Neuronal stem cell (in vitro differentiated cells): ENCODE measurements at regions not wholly inside any gene's neighbourhood (a gene's known extent, or its start where the extent isn't known, plus 50 kb on each side); places are given as distances from the start of the nearest gene placed in this dataset.
A peak's percentile ranks its signal among the peaks of the same experiment; 100 is the strongest.

Experiments used
- DNase-seq: peaks from one replicate; pipeline ENCODE4 v3.0.0-alpha.2; 2013; ENCODE audit warnings: low spot score
- H2AFZ ChIP-seq: one replicate; pipeline ENCODE4 v1.6.1; 2013; ENCODE audit warnings: mild to moderate bottlenecking, low read length, inconsistent platforms
- H2AK5ac ChIP-seq: 2 replicates; pipeline ENCODE4 v1.6.1; 2013; ENCODE audit warnings: low read depth, mild to moderate bottlenecking, inconsistent platforms, low read length, moderate library complexity, mixed read lengths
- H2BK120ac ChIP-seq: 2 replicates; pipeline ENCODE4 v1.6.1; 2013; ENCODE audit warnings: low read depth, mild to moderate bottlenecking, inconsistent platforms, low read length, moderate library complexity, mixed read lengths
- H2BK12ac ChIP-seq: one replicate; pipeline ENCODE4 v1.6.1; 2013; ENCODE audit warnings: low read length, inconsistent platforms
- H2BK15ac ChIP-seq: 2 replicates; pipeline ENCODE4 v1.6.1; 2013; ENCODE audit warnings: mild to moderate bottlenecking, low read length, inconsistent platforms, mixed read lengths
- H2BK5ac ChIP-seq: one replicate; pipeline ENCODE4 v1.6.1; 2013; ENCODE audit warnings: inconsistent platforms, mild to moderate bottlenecking, low read length, moderate library complexity
- H3K14ac ChIP-seq: one replicate; pipeline ENCODE4 v1.6.1; 2013; ENCODE audit warnings: low read length, inconsistent platforms
- H3K18ac ChIP-seq: 2 replicates; pipeline ENCODE4 v1.6.1; 2013; ENCODE audit warnings: low read length, inconsistent platforms
- H3K23ac ChIP-seq: 2 replicates; pipeline ENCODE4 v1.6.1; 2013; ENCODE audit warnings: low read depth, mild to moderate bottlenecking, mixed read lengths, low read length, inconsistent platforms; ENCODE audit not compliant: poor library complexity
- H3K27ac ChIP-seq: replicated peaks from 3 replicates; pipeline ENCODE4 v1.5.1; 2013; ENCODE audit warnings: low read length, inconsistent platforms
- H3K27me3 ChIP-seq, 3 experiments: 2 replicates each; pipeline ENCODE4 v1.6.1; 2013; ENCODE audit warnings: low read length in 3 of 3, mild to moderate bottlenecking in 2 of 3, inconsistent platforms in 1 of 3, low read depth in 1 of 3, mixed read lengths in 1 of 3, moderate library complexity in 1 of 3; ENCODE audit not compliant: control insufficient read depth in 3 of 3, insufficient read depth in 3 of 3
- H3K36me3 ChIP-seq, 2 donors: replicated peaks in 1 of 2; 2 replicates each; pipeline ENCODE4 v1.6.1; 2013; ENCODE audit warnings: low read length in 2 of 2; ENCODE audit not compliant: control insufficient read depth in 2 of 2, insufficient read depth in 2 of 2
- H3K4ac ChIP-seq: 2 replicates; pipeline ENCODE4 v1.6.1; 2013; ENCODE audit warnings: inconsistent platforms, mild to moderate bottlenecking, low read length, moderate library complexity
- H3K4me1 ChIP-seq, 2 donors: 1 replicate in 1 of 2; 2 replicates in 1 of 2; pipeline ENCODE4 v1.6.1; 2013; ENCODE audit warnings: low read length in 2 of 2, low read depth in 1 of 2; ENCODE audit not compliant: control insufficient read depth in 2 of 2, insufficient read depth in 1 of 2
- H3K4me2 ChIP-seq: one replicate; pipeline ENCODE4 v1.6.1; 2013; ENCODE audit warnings: mild to moderate bottlenecking, low read length, inconsistent platforms; ENCODE audit not compliant: insufficient read depth, poor library complexity, severe bottlenecking
- H3K4me3 ChIP-seq, 2 donors: 2 replicates each; pipeline ENCODE4 v1.5.1; 2013; ENCODE audit warnings: low read length in 2 of 2, mild to moderate bottlenecking in 2 of 2, inconsistent platforms in 1 of 2, moderate library complexity in 1 of 2
- H3K79me1 ChIP-seq: one replicate; pipeline ENCODE4 v1.6.1; 2013; ENCODE audit warnings: low read depth, mild to moderate bottlenecking, inconsistent platforms, low read length, moderate library complexity
- H3K9ac ChIP-seq: one replicate; pipeline ENCODE4 v1.6.1; 2013; ENCODE audit warnings: mild to moderate bottlenecking, low read depth, low read length, inconsistent platforms; ENCODE audit not compliant: poor library complexity
- H3K9me3 ChIP-seq, 2 donors: replicated peaks in 1 of 2; 2 replicates each; pipeline versions ENCODE3 to v1.6.1; 2013; ENCODE audit warnings: low read length in 2 of 2, mild to moderate bottlenecking in 2 of 2, inconsistent platforms in 1 of 2, low read depth in 1 of 2, mixed read lengths in 1 of 2, moderate library complexity in 1 of 2; ENCODE audit not compliant: control insufficient read depth in 2 of 2, insufficient read depth in 1 of 2
- H4K8ac ChIP-seq: one replicate; pipeline ENCODE4 v1.6.1; 2013; ENCODE audit warnings: low read depth, mild to moderate bottlenecking, inconsistent platforms, low read length, moderate library complexity
- H4K91ac ChIP-seq: one replicate; pipeline ENCODE4 v1.6.1; 2013; ENCODE audit warnings: low read length, low read depth, mild to moderate bottlenecking, inconsistent platforms; ENCODE audit not compliant: poor library complexity
- WGBS, 2 donors: extraction: QIAGEN DNeasy Blood & Tissue Kit; methylation state at CpG; one replicate each; pipeline ENCODE4 v1.1.7; 2013; ENCODE audit warnings: missing lambda C conversion rate in 2 of 2, mixed read lengths in 1 of 2; ENCODE audit not compliant: insufficient read length in 2 of 2, insufficient replicate concordance in 1 of 2; ENCODE audit errors: extremely low coverage in 2 of 2; 5-methylcytosine and 5-hydroxymethylcytosine counted together

- H2AK5ac ChIP-seq, result no peak overlapping the region
- no peaks in the 10 kb centered on the region for H3K27me3 ChIP-seq
- H3K79me1 ChIP-seq, result peaks cover 5% of the 10 kb centered on the region
- H3K4ac ChIP-seq, result no peak overlapping the region
- no peak overlapping the region for H2BK12ac ChIP-seq
- no peak overlapping the region for H3K4me3 ChIP-seq
- no peak overlapping the region for H3K23ac ChIP-seq
- H3K18ac ChIP-seq, result no peak overlapping the region
- H3K9me3 ChIP-seq, result no peaks in the 10 kb centered on the region
- H2AFZ ChIP-seq, result no peak overlapping the region
- H4K8ac ChIP-seq, result no peak overlapping the region
- no peak overlapping the region for H3K9ac ChIP-seq
- H2BK5ac ChIP-seq, result no peak overlapping the region
- H3K14ac ChIP-seq, result no peak overlapping the region
- H4K91ac ChIP-seq, result no peak overlapping the region
- no peak overlapping the region for H2BK120ac ChIP-seq
- H3K4me2 ChIP-seq, result no peak overlapping the region
- no peak overlapping the region for H3K27ac ChIP-seq
- H2BK15ac ChIP-seq, result no peak overlapping the region
- DNase-seq, result no peak
- H3K36me3 ChIP-seq, result peaks cover 0 to 5% of the 10 kb centered on the region in 2 donors
- peaks cover 33 to 58% of the 10 kb centered on the region in 2 donors for H3K4me1 ChIP-seq
Observed at GRCh38 chr5:124665625-124666024, 80.8 kb downstream of the ZNF608 start.

GRCh38 chr5:124665035-124665434 lies 81.4 kb downstream of the ZNF608 start:
- Histone ChIP-seq H3K9me3 (no peaks in the 10 kb centered on the region), H2BK120ac (no peak overlapping the region), H3K27me3 (no peaks in the 10 kb centered on the region), H3K4ac (no peak overlapping the region), H2BK15ac (no peak overlapping the region), H4K91ac (no peak overlapping the region), H2BK5ac (no peak overlapping the region), H3K79me1 (peaks cover 5% of the 10 kb centered on the region), H2AFZ (no peak overlapping the region), H4K8ac (no peak overlapping the region), H3K4me3 (no peak overlapping the region), H3K27ac (no peak overlapping the region), H2BK12ac (no peak overlapping the region), H3K9ac (no peak overlapping the region), H3K18ac (no peak overlapping the region), H3K14ac (no peak overlapping the region), H3K4me1 (peaks cover 38 to 58% of the 10 kb centered on the region in 2 donors), H2AK5ac (no peak overlapping the region), H3K4me2 (no peak overlapping the region), H3K23ac (no peak overlapping the region), H3K36me3 (peaks cover 0 to 5% of the 10 kb centered on the region in 2 donors)
- no peak for DNase-seq
- WGBS, 2 donors, result no CpG with 5 or more reads among the region's 2 CpGs

- H4K8ac ChIP-seq, result no peak overlapping the region
- no peak overlapping the region for H3K14ac ChIP-seq
- no peak overlapping the region for H3K18ac ChIP-seq
- no CpG with 5 or more reads among the region's 1 CpG for WGBS, 2 donors
- no peak overlapping the region for H3K4ac ChIP-seq
- H3K4me3 ChIP-seq, result no peak overlapping the region
- H3K36me3 ChIP-seq, result peaks cover 0 to 5% of the 10 kb centered on the region in 2 donors
- no peak for DNase-seq
- H2AFZ ChIP-seq, result no peak overlapping the region
- H2BK15ac ChIP-seq, result no peak overlapping the region
- no peak overlapping the region for H2BK5ac ChIP-seq
- H3K9ac ChIP-seq, result no peak overlapping the region
- H2AK5ac ChIP-seq, result no peak overlapping the region
- H3K4me2 ChIP-seq, result no peak overlapping the region
- H3K79me1 ChIP-seq, result peaks cover 5% of the 10 kb centered on the region
- no peak overlapping the region for H2BK120ac ChIP-seq
- peaks cover 39 to 58% of the 10 kb centered on the region in 2 donors for H3K4me1 ChIP-seq
- no peak overlapping the region for H3K23ac ChIP-seq
- no peak overlapping the region for H2BK12ac ChIP-seq
- no peaks in the 10 kb centered on the region for H3K9me3 ChIP-seq
- H3K27me3 ChIP-seq, result no peaks in the 10 kb centered on the region
- no peak overlapping the region for H3K27ac ChIP-seq
- no peak overlapping the region for H4K91ac ChIP-seq
Observed at GRCh38 chr5:124664287-124664686, 82.2 kb downstream of the ZNF608 start.

- no peak overlapping the region for H4K8ac ChIP-seq
- no peak overlapping the region for H3K23ac ChIP-seq
- no CpG with 5 or more reads among the region's 5 CpGs for WGBS, 2 donors
- peaks cover 0 to 5% of the 10 kb centered on the region in 2 donors for H3K36me3 ChIP-seq
- peak overlapping the region; percentile 8 for H3K27ac ChIP-seq
- no peak overlapping the region for H2AFZ ChIP-seq
- no peak for DNase-seq
- H2BK5ac ChIP-seq, result no peak overlapping the region
- H3K79me1 ChIP-seq, result peaks cover 3% of the 10 kb centered on the region
- H2AK5ac ChIP-seq, result no peak overlapping the region
- no peak overlapping the region for H2BK120ac ChIP-seq
- H3K4me2 ChIP-seq, result no peak overlapping the region
- no peak overlapping the region for H2BK15ac ChIP-seq
- H3K4me1 ChIP-seq, result peaks cover 36 to 67% of the 10 kb centered on the region in 2 donors
- no peak overlapping the region for H3K9ac ChIP-seq
- no peak overlapping the region for H3K4me3 ChIP-seq
- no peaks in the 10 kb centered on the region for H3K27me3 ChIP-seq
- H3K9me3 ChIP-seq, result no peaks in the 10 kb centered on the region
- H4K91ac ChIP-seq, result no peak overlapping the region
- no peak overlapping the region for H2BK12ac ChIP-seq
- no peak overlapping the region for H3K14ac ChIP-seq
- H3K4ac ChIP-seq, result no peak overlapping the region
- no peak overlapping the region for H3K18ac ChIP-seq
Observed at GRCh38 chr5:124663101-124663506, 83.3 kb downstream of the ZNF608 start.
